ENCODE measurements at regions not wholly inside any gene's neighbourhood (a gene's known extent, or its start where the extent isn't known, plus 50 kb on each side); places are given as distances from the start of the nearest gene placed in this dataset.
"Not testable (repeated sequence)": the region's sequence is repeated elsewhere in the genome, so short reads cannot be mapped to it uniquely, and the experiment has no call there.

GRCh38 chr5:111840036-111840674 is 83.2 kb upstream of the NREP start:
- FAIRE-seq (no peak), DNase-seq (ENCODE audit: insufficient read length, low spot score) (no peak)

DNA sequence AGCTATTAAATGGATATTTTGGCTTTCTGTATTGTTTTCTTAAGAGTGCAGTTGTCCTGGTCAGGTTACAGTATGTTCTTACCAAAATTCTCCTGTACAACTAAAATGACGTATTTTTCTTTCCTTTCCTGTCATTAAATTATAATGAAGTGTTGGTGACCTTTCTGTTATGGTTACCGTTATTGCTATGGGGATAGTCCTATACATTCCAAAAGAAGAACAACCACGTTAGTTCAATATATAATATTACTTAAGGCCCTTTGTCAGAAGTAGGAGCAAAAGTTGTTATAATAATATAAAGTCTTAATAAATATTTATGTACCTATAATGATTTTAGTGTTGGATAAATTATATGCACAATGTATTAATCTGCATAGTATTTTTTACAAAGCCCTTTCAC is 82.4 kb upstream of the NREP start:
- no peak for FAIRE-seq
- DNase-seq (ENCODE audit: insufficient read length, low spot score): no peak

DNA sequence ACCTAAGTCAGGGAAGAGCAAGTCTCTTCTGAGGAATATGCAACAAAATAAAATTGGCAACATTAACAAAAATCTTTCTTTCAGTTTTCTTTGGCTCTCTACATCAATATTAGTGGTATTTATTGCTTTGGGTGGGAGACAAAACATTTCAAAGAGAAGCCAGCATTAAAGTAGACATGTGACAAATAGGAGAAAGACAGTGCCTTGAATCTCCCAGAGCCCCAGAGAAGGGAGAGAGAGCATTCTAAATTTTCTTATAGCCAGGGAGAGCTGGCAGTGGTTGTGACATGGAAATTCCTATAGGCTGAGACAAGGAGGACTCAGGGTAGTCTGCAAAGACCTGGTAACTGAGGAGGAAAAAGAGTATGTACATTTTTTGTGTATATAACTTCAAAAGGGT is 79.4 kb upstream of the NREP start:
- DNase-seq (ENCODE audit: insufficient read length, low spot score) (no peak), FAIRE-seq (no peak)

DNA sequence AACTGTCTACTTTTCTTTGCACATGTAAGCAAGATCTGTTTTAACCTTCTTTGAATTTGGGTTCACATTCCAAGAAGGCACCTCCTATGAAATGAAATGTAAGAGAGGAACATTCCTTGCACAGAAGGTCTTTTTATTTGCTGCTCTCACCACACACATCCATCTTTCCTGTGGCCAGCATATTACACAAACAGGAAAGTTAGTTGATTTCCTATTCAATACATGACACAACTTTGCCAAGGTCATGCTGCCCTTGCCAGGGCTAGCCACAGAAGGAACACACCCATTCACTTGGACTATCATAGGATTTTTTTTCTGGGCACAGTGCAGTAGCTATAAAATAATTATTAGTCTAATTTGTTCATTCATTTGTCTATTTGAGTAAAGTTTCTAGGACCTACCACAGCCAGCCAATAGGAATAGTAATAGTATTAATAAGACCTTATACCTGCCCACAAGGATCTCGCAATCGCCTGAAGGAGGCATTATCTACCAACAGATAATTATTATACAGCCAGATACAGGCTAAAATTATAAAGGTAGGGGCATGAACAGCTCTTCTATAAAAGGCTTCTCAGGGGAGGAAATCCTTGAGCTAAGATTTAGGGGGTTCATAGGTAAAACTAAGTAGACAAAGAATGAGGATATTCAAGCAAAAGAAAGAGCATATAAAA is 78.1 kb upstream of the NREP start:
- FAIRE-seq (no peak), DNase-seq (ENCODE audit: insufficient read length, low spot score) (no peak)

GRCh38 chr5:111830333-111830732 is 73.3 kb upstream of the NREP start:
- DNase-seq (ENCODE audit: insufficient read length, low spot score) (peak; percentile 22), FAIRE-seq (no peak)

- no peak for FAIRE-seq
- peak; percentile 10 for DNase-seq (ENCODE audit: insufficient read length, low spot score)
These were observed 72.7 kb upstream of the NREP start for GRCh38 chr5:111829701-111830100.

DNA sequence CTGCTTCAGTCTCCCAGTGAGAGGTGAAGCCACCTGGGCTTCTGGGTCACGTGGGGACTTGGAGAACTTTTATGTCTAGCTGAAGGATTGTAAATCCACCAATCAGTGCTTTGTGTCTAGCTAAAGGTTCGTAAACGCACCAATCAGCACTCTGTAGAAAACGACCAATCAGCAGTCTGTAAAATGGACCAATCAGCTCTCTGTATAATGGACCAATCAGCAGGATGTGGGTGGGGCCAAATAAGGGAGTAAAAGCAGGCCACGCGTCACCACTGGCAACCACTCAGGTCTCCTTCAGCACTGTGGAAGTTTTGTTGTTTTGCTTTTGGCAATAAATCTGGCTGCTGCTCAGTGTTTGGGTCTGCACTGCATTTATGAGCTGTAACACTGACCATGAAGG is 69.1 kb upstream of the NREP start:
- FAIRE-seq: no peak
- no peak for DNase-seq (ENCODE audit: insufficient read length, low spot score)

- no peak for DNase-seq (ENCODE audit: insufficient read length, low spot score)
- no peak for FAIRE-seq
These were observed 63.1 kb upstream of the NREP start for GRCh38 chr5:111820072-111820471.

DNA sequence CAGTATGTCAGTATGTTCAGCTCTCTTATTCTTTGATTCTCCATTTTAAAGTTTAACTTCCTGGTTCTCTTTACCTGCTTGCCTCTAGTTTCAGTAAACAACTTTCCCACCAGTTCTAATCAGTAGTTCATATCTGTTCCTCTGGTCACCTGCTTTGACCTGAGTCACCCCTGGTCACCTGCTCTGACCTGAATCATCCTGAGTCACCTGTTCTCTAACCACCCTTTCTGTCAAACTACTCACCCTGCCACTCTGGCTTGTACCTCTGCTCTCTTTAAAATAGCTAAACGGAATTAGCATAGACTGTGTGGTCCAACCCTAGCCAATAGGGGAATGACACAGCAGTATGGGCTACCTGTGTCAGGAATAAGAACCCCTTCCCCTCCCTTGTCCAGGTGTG is 62.0 kb upstream of the NREP start:
- peak; percentile 31 for FAIRE-seq
- DNase-seq (ENCODE audit: insufficient read length, low spot score): not testable (repeated sequence)

DNA sequence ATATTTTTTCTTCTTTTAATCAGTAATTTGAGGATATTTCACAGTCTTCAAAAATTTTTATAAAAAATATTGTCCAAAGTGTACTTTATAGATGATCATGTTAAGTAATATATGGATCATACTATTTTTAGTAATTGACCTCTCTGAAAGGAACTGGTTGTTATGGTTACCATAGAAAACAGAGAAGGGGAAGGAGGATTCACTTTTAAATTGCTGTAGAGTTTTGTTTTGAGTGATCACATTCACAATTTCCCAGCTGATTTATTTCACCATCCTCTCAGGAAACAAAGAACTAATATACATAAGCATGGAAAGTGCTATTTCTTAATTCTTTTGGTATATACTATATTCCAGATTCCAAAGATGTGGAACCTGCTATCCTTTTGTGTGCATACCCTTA is 56.5 kb upstream of the NREP start:
- DNase-seq (ENCODE audit: insufficient read length, low spot score): no peak
- no peak for FAIRE-seq

DNA sequence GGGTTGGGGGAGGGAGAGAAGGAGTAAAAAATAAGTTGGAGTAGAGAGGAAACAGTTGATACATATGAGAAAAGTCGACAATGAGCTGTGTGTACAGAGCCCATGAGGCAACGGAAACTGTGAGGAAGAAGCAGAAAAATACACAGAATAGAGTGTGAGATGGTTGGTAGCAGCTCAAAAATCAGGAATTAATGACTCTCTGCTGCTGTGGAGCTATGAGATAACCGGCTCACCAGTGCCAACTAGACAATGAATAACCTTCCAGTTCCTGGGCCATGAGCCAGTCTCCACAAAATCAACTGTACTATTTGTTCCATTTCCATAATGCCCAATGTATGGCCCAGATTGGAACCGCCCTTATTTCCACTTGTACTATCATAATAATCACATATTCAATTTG is 53.1 kb upstream of the NREP start:
- DNase-seq (ENCODE audit: insufficient read length, low spot score) (no peak), FAIRE-seq (no peak)

All from HTR-8/SVneo (cell line).